ENCODE measurements at regions not wholly inside any gene's neighbourhood (a gene's known extent, or its start where the extent isn't known, plus 50 kb on each side); places are given as distances from the start of the nearest gene placed in this dataset.
"Not testable (repeated sequence)": the region's sequence is repeated elsewhere in the genome, so short reads cannot be mapped to it uniquely, and the experiment has no call there.

DNA sequence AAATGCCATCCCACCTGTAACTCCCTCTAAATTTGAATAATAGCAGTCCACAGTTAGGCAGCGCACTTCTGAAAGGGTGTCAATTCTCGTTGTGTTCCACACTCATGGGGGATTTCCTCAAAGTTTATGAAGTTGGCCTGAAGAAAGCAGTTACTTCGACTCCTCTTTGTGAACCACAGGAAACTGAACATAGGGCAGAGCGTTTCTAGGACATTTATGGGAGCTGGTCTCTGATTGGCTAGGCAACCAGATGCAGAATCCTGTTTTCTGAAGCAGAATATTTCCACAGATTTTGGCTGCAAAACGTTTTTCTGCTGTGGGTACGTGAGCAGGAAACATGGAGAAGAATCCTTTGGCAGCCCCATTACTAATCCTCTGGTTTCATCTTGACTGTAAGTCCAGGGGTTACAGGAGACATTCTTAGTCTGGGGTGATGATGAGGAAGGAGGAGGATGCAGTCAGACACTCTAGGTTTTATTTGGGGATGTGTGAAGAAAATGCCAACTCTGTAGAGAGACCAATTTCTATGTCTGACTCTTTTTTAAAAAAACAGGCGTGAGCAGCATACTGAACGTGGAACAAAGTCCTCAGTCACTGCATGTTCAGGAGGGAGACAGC lies 431.5 kb upstream of the OR4E1 start:
- DNase-seq (ENCODE audit: low read depth) = no peak

- DNase-seq (ENCODE audit: low read depth) = not testable (repeated sequence)
These were observed 427.1 kb upstream of the OR4E1 start for GRCh38 chr14:22100764-22101120.

- DNase-seq (ENCODE audit: low read depth) = peak; percentile 91
These were observed 426.5 kb upstream of the OR4E1 start for GRCh38 chr14:22099942-22100763.

DNA sequence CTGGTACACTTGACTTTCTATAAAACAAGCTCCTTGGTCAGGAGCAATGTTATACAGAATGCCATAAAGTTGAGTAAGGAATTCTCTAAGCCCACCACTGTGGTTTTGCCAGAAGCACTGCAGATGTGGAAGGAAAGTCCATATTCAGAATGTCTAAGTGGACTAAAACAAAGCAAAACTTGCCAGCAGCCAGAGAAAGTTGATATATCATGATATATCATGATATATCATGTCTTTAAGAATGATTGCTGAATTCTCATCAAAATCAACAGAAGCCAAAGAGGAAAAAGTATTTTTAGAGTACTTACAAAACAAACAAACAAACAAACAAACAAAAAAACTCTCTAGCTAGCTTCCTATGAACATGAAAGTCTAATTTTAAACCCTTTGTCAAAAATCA lies 424.8 kb upstream of the OR4E1 start:
- no peak for DNase-seq (ENCODE audit: low read depth)

DNA sequence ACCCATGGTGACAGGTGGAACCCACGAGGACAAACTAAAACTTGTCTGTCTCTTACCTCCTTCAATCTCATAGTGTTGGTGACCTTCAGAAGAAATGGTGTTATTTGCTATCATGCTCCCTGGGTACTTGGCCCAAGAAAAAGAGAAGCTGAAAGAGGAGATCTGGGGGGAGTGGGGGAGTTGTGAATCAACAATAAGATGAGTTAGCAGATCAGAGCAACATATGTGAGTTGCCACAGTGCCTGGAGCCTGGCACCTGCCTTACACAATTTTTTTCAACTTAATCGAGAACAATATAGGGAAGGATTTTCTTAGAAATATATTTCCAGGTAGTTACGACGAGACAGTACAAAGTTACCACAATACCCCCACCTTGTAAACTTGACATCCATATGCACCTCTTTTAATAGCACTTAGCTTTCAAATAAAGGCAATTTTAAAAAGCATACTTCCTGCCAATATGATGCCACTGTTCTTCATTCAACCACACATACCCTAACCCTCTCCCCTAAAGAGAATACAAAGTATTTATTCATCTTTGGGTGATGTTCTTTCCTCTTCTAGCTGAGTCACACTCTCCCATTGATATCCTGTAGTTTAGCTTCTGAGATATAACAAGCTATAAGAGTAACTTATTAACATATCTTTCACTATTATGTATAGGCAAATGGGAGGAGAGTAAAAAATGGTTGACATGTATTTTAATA lies 424.1 kb upstream of the OR4E1 start:
- no peak for DNase-seq (ENCODE audit: low read depth)

- DNase-seq (ENCODE audit: low read depth) = no peak
These were observed 423.5 kb upstream of the OR4E1 start for GRCh38 chr14:22097072-22097471.

DNA sequence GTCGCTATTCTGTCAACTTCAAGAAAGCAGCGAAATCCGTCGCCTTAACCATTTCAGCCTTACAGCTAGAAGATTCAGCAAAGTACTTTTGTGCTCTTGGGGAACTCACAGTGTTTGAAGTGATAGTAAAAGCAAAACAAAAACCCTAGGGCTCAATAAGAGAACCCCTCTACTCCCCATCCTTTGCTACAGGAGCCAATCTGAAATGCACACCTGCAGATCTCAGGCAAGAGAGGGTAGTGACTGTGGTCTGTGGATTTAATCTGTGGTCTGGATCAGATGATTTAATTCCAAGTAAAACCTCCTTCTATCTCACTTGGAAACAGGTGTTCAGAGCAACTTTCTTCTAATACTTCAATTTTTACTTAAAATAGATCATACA lies 422.9 kb upstream of the OR4E1 start:
- no peak for DNase-seq (ENCODE audit: low read depth)

GRCh38 chr14:22095860-22096513 lies 422.4 kb upstream of the OR4E1 start:
- no peak for DNase-seq (ENCODE audit: low read depth)

GRCh38 chr14:22089940-22090339 lies 416.3 kb upstream of the OR4E1 start:
- no peak for DNase-seq (ENCODE audit: low read depth)

DNA sequence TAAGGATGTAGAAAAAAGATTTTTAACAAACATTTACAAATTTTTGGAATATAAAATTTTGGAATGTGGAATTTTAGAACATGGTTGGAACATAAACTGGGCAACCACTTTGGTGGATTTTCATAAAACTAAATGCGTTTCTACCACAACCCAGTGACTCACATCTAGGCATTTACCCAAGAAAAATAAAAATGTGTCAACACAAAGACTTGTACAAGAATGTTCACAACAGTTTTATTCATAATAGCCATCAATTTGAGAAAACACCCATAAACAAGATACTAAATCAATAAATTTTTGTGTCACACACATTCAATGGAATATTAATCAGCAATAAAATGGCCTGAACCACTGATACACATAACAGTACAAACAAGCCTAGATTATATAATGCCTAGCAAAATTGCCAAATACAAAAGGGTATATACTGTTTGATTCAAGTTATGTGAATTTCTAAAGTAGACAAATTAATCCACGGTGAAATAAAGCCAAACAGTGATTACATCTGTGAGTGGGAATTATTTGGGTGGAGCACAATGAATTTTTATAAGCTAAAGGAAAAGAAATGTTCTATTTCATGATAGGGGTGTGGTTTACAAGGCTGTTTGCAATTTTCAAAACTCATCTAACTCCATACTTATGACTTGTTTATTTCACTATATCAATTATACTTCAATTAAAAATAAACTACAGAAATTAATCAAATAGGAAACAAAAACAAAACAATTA lies 415.2 kb upstream of the OR4E1 start:
- DNase-seq (ENCODE audit: low read depth) = peak; percentile 63

- no peak for DNase-seq (ENCODE audit: low read depth)
These were observed 412.5 kb upstream of the OR4E1 start for GRCh38 chr14:22086131-22086530.

- DNase-seq (ENCODE audit: low read depth) = peak; percentile 42
These were observed 411.0 kb upstream of the OR4E1 start for GRCh38 chr14:22084393-22085281.

- no peak for DNase-seq (ENCODE audit: low read depth)
These were observed 407.7 kb upstream of the OR4E1 start for GRCh38 chr14:22081337-22081736.

- DNase-seq (ENCODE audit: low read depth) = no peak
These were observed 406.1 kb upstream of the OR4E1 start for GRCh38 chr14:22079766-22080165.

DNA sequence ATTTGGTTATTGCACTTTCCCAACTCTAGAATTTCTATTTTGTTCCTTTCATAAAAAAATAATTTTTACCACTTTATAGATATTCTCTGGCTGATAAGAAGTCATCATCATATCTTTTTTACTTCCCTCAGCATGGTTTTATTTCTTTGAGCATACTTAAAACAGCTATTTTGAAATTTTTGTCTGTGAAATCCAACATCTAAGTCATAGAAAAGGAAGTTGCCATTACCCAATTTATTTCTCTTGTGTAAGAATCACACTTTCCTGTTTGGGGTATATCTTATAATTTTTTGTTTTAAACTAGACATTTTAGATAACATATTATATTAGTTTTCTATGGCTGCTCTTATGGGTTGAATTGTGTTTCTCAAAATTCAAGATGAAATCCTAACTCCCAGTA lies 400.2 kb upstream of the OR4E1 start:
- DNase-seq (ENCODE audit: low read depth) = no peak

- DNase-seq (ENCODE audit: low read depth) = peak; percentile 15
These were observed 397.4 kb upstream of the OR4E1 start for GRCh38 chr14:22071006-22071405.

DNA sequence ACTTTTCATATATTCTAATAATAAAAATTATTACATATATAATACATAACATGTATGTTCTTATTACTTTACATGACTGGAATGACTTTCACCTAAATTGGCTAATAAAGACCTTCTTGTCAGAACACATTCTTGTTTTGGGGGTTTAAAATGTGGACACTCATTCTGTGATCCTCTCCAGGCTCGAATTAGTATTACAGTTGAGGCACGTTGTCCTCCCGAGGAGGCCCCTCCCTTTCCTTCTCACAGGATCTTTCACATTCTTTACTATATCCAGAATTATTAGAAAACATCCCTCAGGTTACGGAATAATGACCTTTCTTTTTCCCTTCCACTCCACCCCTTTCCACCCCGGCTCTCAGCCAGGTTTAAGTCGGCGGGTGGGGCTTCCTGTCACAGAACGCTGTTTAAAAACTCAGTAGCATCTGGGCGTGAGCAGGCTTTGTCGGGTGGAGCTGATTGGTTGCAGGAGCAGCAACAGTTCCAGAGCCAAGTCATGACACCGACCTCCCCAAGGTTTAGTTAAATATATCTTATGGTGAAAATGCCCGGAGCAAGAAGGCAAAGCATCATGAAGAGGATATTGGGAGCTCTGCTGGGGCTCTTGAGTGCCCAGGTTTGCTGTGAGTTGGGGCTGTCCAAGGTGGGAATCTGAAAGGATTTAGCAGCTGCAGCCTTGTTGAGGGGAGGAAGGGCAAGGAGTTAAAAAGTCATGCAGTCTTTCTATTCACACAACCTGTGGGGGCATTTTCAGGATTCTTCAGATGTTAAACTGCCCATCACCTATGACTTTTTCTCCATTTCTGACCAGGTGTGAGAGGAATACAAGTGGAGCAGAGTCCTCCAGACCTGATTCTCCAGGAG lies 396.7 kb upstream of the OR4E1 start:
- DNase-seq (ENCODE audit: low read depth) = peak; percentile 70

- DNase-seq (ENCODE audit: low read depth) = no peak
These were observed 391.7 kb upstream of the OR4E1 start for GRCh38 chr14:22065347-22065746.

GRCh38 chr14:22059201-22059600 lies 385.6 kb upstream of the OR4E1 start:
- no peak for DNase-seq (ENCODE audit: low read depth)

DNA sequence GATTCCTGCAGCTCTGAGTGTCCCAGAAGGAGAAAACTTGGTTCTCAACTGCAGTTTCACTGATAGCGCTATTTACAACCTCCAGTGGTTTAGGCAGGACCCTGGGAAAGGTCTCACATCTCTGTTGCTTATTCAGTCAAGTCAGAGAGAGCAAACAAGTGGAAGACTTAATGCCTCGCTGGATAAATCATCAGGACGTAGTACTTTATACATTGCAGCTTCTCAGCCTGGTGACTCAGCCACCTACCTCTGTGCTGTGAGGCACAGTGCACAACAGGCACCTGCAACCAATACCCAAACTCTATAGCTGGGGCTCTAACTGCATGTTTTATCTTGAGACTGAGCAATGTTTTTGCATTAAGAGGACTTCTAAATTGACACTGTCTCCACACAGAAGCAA lies 379.2 kb upstream of the OR4E1 start:
- peak; percentile 14 for DNase-seq (ENCODE audit: low read depth)

All from Daoy (cell line).